HG03097 (cell line): ENCODE measurements at regions not wholly inside any gene's neighbourhood (a gene's known extent, or its start where the extent isn't known, plus 50 kb on each side); places are given as distances from the start of the nearest gene placed in this dataset.
"Not testable (repeated sequence)": the region's sequence is repeated elsewhere in the genome, so short reads cannot be mapped to it uniquely, and the experiment has no call there.

Experiments used
- ATAC-seq: cut with Tn5 transposase; IDR thresholded peaks from one replicate; pipeline ENCODE4 v1.9.1; 2021; ENCODE audit not compliant: unreplicated experiment, low FRiP score

DNA sequence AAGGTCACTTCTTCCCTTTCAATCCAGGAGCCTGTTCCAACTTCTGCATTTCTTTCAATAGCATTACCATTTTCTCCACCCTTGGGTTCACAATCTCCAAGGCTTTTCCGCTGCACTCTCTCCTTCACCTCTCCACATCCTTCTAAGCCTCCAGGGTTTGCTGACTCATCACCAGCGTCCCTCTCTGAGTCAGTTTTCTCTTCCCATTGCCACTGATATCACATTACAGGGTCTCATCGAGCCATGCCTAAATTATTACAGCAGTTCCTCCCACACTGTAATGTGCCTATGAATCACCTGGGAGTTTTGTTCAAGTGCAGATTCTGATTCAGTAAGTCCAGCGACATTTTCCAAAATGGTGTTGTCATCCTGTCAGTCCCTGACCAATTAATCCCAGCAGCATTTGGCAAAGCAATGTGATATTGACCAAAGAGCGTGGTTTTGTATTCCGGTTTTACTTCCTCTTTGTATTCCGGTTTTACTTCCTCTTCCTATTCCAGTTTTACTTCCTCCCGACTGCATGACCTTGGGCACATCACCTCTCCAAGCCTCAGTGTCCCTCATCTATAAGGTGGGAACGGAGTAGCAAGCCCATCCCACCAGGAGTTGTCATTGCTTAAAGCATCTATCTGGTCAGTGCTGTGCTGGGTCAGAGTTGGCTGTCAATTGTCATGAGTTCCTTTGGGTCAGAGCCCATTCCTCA lies 208.3 kb upstream of the NBPF12 start:
- ATAC-seq, result not testable (repeated sequence)

DNA sequence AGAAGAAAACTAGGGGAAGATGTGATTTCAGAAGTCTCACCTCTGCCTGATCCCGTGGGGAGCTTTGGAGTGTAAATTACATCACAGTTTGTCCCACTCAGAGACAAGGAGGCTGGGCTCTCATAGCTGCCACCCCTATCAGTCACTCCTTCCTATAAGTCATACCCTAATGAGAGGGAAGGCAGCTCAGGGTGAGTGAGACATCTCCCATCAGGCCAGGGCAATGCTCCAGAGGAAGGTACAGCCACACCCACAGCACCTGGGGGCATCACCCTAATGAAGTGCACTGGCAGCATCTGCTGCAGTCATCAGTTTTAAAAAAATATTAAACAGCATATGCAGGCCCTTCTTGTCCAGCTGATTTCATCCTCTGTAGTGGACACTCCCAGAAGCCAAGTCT lies 223.1 kb upstream of the NBPF12 start:
- ATAC-seq, result not testable (repeated sequence)

DNA sequence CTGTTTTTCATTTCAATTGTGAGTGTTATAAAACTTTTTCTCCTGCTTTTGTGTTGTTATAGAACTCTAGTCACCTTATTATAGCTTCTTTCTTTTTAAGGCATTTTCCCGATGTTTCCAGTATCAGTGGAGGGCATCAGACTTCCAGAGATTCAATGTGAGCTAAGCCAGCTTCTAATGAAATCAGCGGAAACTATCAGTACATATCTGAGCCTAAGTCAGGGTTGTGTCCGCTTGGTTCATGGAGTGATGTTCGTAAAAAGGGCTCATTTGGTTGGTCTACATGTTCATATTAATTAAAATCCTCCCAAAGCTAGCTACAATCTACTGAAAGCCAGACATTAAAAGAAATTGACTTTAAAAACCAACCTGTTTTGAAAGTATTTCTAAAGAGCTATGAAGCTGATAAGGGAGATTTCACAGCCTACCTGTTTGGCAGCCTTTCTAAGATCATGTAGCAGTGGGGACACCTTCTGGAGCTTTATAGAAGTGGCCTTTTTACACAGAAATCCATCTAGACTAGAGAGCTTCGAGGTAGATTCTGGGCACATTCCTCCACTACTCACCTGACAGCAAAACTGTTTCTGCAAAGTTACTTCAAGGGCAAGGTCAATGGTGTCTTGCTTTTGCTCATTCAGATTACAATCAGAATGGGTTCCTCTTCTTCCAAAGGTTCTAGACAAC lies 227.1 kb upstream of the NBPF12 start:
- not testable (repeated sequence) for ATAC-seq

DNA sequence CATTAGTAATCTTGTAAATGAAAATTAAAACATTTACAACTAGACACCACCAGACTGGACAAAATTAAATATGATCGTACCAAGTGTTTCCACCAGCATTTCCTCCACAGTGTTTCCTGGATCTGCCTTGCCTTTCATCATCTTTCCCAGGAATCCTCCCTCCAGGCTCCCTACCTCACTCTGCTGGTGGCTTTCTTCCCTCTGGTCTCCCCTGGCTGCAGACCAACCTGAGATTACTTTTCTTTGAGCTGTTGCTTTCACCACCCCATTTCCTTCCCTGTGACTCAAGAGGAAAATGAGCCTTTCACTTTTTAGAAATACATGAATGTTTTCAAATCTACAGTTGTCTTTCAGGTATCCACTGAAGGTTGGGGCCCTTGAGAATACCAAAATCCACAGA lies 228.8 kb upstream of the NBPF12 start:
- ATAC-seq, result not testable (repeated sequence)

DNA sequence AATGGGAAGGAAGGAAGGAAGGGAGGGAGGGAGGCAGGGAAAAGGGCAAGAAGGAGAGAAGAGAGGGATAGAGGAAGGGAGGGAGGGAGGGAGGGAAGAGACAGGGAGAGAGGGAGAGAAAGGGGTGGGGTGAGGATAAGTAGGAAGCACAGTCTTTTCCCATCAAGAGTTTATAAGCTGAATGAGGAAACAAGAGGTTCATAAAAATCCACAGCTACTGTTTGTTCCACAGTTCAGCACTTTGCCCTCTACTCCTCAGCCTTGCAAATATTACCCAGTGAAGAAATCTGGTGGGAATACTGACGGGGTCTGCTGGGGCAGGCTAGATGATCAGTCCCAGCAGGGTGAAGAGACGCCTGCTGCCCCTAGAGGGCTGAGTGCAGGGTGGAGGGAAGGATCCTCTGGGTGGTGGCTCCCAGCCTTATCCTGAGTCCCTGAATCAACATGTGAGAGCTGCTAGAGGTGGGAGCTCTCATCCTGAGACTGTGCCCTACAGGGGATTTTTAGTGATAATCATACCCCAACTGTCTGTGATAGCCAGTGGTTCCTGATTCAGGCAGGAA lies 233.9 kb upstream of the NBPF12 start:
- ATAC-seq, result not testable (repeated sequence)

DNA sequence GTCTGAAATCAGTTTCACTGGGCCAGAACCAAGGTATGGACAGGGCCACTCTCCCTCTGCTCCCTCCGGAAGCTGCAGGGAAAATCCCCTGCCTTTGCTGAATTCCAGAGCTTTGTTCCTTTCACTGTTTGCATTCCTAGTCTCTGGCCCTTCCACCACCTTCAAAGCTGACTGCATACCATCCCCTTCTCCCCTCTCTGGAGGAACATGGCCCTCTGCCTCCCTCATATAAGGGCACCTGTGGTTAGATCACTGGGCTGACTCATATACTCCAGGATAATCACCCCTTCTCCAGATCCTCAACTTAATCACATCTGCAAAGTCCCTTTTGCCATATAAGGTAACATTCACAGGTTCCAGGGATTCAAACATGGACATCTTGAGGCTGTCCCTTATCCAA lies 236.8 kb upstream of the NBPF12 start:
- ATAC-seq, result not testable (repeated sequence)

DNA sequence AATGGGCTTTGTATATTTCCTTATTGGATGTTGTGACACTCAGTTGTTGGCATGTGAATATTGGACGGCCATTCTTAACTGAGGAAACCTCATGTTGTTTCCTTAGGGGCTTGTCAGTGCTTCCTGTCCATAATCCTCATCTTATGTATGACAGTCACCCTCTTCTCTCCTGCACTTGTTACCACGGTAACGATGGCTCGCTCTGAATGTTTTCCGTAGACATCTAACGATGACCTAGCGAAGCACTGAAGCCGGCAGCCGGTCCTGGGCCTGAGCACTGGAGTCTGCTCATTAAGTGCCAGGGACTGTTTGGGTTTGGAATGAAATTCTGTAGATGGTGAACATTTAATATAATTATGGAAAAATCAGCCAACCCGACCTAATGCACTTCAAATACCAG lies 242.7 kb upstream of the NBPF12 start:
- not testable (repeated sequence) for ATAC-seq

DNA sequence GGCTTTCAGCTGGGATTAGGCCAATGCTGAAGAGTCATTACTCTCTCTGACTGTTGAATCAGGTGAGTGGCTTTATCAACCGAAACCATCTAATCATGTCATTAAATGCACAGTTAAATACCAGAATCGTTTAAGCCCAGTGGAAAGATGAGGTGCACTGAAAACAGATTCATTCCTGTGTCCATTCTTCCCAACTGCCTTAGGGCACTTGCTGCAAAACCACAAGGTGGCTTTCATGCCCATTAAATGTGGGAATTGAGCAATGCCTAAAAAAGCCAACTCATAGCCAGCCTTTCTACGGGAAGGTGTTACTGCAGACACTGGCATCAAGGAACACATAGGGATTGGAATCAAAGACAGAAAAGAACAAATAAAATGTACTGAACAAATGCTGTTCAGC lies 246.3 kb upstream of the NBPF12 start:
- not testable (repeated sequence) for ATAC-seq

DNA sequence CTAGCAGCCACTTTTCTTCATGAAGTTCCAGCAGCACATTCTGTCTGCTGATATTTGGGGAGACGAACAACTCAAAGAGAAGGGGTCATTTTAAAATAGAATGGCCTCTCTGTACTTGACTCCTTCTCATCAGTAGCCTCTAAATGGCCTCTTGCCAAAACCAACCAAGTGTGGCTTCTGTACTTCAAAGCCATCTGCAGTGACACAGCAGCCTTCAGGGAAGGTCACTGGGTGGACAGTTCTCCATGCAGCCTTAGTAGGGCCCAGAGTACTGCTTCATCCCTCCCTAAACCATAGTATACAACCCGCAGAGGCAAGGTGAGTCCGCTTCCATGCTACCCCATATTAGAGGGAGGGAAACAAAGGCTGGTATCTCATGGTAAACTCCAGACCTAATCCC lies 249.2 kb upstream of the NBPF12 start:
- ATAC-seq, result not testable (repeated sequence)

DNA sequence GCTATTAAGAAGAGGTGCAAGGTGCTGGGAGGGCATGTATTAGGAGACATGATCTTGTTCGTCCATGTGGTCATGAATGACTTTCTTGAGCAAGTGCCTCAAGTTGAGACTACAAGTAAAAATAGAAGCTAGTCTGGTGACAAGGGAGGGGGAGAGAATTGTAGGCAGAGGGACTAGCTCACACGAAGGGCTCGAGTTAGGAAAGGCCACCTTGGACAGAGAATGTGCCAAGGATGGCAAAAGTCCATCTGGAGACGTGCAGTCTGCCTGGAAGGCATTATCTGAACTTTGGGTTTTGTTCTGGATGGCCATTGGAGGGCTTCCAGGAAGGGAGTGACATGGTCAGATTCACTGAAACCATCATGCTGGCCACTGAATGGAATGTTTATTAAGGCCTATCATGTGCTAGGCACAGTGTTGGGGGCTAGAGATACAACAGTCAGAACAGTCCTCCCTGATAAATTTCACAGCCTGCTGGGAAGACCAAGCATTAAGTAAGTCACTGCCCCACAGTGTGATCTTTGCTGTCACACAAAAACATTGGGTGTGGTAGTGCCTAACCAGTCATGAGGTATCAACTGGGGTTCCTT lies 251.3 kb upstream of the NBPF12 start:
- not testable (repeated sequence) for ATAC-seq

DNA sequence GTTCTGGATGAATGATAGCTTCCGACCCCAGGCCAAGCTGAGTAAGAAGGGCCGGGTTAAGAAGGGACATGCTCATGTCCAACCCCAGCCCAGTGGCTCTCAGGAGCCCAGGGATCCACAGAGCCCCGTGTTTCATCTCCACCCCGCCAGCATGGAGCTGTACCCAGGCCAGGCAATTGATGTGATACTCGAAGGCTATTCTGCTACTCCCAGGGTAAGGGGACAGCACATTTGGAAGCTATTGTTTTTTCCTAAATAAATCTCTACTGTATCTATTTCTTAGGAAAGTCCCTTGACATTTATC lies 255.0 kb upstream of the NBPF12 start:
- not testable (repeated sequence) for ATAC-seq

DNA sequence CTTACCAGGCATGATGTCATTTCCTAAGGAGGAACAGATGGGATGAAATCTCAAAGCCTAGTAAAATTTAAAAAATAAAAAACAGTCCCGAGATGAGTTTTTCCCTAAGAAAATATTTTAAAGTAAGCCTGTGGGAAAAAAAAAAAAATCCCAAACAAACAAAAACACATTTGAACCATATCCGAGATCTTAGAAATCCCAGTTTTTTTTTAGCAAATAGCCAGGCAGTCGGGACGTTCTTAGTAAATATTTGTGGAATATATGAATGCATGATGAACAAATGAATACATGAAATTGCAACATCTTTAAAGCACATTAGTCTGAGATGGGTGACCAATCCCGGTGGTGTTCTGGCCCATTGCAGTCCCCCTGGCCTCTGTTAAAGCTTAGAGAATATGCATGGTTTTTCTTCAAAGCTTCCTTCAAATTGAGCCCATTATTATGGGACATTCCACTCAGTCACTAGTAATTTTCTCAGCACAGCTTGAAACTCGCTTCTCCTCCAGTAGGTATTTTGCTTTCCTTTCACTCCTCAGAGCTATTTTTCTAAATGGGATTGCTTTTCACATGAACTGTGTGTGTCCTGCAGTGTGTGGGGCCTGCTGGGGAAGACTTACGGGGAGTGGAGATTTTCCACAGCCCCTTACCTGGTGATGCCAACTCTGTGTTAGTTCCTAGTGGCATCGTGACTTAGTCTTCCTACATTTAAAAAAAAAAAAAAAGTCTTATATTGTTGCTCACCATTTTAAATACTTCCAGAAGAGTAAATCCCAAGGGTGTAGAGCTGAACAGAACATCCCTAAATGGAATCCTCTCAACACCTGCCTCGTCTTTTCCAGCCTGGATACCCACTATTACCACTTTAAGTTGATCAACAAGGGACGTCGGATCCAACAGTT lies 255.6 kb upstream of the NBPF12 start:
- ATAC-seq, result not testable (repeated sequence)

DNA sequence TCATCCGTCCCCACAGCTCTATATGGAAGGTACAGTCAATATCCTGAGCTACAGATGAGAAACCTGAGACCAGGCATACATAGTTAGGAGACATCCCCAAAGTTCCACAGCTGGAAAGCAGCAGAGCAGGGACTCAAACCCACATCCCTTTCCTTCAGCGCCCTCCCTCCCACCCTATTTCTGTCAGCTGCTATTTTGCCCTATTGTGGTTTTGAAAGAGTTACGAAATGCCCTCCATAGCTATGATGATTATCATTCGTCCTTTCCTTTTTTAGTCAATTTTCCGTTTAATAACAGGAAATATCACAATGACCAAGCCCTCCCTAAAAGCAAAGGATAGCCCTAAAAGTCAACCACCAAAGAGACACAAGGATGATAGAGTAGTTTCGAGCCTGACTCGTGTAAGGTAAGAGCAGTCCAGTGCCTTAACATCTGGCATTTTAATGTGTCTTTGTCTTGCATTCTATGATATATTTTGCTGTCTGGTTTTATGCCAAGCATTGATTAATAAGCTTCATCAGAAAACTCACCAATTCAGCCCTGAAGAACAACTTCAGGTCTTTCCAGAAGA lies 264.3 kb upstream of the NBPF12 start:
- not testable (repeated sequence) for ATAC-seq

DNA sequence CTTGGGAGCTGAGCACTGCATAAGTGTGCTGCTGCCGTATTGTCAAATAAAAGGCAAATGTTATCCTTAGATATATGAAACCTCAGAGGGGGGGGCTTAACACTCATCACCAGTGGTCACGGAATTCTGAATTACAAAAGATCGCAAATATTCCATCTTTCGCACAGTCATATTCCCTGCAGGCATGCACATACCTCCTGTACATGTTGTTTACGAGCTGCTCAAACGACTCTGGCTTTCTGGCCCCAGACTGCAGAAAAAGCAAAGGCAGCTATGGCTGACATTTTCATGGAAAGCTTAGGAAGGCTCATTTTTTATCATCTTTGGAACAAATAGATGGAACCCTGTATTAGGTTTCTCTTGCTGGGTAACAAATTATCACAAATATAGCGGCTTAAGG lies 265.5 kb upstream of the NBPF12 start:
- not testable (repeated sequence) for ATAC-seq

DNA sequence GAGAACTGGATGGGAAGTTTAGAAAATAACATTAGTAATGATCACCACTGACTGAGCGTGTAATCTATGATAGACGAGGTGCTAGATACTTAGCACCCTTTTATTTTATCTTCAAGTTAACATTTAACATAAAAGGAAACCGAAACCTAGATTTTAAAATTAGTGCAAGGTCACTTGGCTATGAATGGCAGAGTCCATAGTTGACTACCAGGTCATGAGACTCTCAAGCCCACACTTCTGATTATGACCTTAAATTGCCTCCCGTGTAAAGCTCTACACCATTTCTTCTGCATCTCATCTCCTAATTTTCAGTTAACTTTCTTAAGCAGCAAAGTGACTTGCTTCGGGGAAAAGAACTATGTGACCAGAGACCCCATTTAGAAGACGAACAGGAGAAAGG lies 266.5 kb upstream of the NBPF12 start:
- ATAC-seq, result not testable (repeated sequence)

DNA sequence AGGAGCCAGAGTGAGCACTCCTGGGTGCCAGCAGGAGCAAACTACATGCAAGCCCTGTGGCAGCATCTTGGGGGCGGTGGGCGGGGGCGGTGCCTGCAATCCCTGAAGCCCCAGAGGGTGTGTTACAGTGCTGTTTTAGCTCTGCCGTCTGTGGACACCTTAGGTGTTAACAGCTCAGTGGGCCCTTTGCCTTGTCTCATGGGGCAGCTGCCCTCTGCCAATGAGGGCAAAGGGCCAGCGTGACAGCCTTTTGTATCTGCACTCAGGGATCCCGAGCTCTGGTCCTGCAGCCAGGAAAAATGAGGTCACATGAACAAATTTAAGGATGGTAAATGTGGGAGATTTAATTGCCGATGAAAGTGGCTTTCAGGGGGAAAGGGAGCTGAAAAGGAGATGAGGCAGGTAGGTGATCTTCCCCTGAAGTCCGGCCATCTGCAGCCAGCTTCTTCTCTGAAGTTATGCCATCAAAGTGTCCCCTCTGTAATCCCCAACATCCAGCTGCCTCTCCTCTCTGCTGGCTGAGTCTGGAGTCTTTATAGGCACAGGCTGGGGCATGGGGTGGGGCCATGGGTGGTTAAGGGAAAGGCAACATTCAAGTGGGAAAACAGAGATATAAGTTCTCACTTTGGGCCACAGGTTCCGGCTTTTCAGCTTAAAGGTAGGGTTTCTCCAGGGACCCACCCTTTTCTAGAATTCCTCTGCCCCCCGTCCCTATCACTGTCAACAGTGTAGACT lies 267.1 kb upstream of the NBPF12 start:
- ATAC-seq, result not testable (repeated sequence)

DNA sequence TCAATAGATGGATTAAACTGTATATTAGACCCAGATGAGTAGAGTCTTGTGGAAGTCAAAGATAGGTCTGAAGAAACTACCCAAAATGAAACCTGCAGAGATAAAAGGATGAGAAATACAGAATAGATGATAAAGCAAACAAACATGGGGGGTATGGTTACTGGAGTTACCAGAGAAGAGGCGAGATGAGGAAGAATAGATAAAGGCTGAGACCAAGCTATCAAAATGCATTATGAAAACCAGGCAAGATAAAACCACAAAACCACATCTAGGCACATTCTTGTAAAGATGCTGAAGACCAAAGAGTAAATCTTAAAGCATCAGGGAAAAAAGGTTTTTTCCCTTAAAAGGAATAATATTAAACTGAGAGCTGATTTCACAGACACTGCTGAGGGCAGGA lies 271.8 kb upstream of the NBPF12 start:
- ATAC-seq, result not testable (repeated sequence)

DNA sequence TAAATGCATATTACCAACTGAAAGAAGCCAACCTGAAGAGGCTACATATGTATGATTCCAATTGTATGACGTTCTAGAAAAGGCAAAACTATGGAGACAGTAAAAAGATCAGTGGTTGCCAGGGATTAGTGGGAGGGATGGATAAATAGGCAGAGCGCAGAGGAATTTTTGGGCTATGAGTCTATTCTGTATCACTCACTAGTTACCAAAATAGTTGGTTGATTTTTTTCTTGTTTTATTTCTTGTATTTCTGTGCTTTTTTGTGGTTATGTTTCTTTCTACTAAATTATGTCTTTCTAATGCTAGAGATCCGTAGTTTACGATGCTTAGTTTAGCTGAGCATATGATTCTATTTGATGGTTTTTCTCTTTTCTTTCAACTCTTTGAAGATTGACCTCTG lies 277.9 kb upstream of the NBPF12 start:
- ATAC-seq, result not testable (repeated sequence)

DNA sequence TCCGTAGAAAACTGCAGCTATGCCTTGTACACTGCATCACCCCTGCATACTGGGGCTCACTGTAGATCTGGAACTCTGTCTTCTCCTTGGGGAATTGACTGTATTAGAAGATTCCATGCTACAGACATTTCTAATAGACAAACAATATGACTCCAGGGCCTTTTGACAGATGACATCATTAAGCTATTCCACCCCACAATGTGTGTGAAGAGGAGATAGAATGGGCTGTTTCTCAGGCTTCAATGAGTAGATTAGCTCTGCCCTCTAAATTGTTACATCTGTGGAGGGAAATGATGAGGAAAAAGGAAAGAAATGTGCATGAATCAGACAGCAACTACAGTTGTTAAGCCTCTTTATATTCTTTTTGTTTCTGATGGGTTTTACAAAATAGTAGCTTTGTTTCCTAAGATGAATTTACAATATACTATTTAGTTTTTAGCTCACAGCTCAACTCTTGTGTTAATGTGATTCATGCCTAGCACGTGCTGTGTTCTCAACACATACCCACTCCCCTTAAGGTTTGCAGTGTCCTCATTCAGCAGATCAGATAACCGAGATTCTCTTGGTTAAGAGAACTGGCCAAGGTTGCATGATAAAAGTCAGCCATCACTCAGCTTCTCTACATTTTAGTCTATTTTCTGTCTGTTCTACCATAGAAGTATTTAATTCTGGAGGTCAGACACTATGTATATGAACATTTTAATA lies 281.6 kb upstream of the NBPF12 start:
- ATAC-seq, result not testable (repeated sequence)
